ENCODE measurements at regions not wholly inside any gene's neighbourhood (a gene's known extent, or its start where the extent isn't known, plus 50 kb on each side); places are given as distances from the start of the nearest gene placed in this dataset.

DNA sequence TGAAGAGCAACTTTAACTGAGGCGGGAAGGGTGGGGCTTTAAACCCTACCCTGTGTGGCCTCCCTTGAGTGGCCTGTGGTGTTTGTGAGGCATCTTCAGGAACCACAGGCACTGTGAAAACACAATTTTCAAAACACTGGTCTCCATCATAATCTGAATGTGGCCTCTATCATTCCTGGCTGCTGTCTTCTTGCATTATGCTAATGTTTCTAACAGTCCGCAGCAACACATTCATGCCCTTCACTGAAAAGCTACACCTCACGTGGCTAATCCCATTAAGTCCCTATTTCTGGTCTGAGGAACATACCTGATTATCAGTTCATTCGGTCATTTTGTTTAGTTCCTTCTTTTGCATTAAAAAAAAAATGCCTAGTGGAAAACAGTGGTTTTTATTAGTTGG is 94.6 kb downstream of the F11 start:
- 78% methylated on average over 4 of the region's 4 CpGs for WGBS
- no peak for ATAC-seq

GRCh38 chr4:186351668-186352194 is 85.7 kb downstream of the F11 start:
- intact Hi-C loops (cut with DNase I) = no loop called here
- 82% methylated on average over 7 of the region's 7 CpGs for WGBS

More for the DNA sequence above, 94.6 kb downstream of the F11 start:
- no peak overlapping the region for H3K27ac ChIP-seq (ENCODE audit: low read length)
- no peak for DNase-seq
- no peak overlapping the region for H3K4me3 ChIP-seq (ENCODE audit: low read length)
- H3K27me3 ChIP-seq (ENCODE audit: control insufficient read depth, insufficient read depth) = no peaks in the 10 kb centered on the region
- intact Hi-C loops (cut with DNase I) = no loop called here
- H3K4me1 ChIP-seq (ENCODE audit: control insufficient read depth, insufficient read depth, low read length) = no peaks in the 10 kb centered on the region
- peaks cover 4% of the 10 kb centered on the region for H3K9me3 ChIP-seq (ENCODE audit: control insufficient read depth, low read length)

DNA sequence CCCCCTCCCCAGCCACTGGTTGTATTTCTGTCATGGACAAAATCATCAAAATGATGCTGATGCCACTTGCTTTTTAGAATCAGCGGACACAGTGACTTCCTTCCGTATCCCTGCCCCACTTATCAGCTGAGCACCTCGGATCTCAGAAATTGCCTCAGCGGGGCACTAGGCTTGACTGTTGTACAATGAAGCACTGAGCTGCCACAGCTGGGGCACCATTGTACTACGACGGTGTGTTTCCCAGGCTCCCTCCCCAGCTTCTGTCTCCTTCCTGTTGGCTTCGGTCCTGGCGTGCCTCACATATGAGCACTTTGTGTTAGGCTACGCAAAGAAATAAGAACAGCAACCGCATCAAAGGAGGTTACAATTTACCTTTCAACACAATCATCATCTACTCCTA is 82.4 kb downstream of the F11 start:
- 79% methylated on average over 10 of the region's 10 CpGs for WGBS
- no peaks in the 10 kb centered on the region for H3K9me3 ChIP-seq (ENCODE audit: control insufficient read depth, low read length)
- no peaks in the 10 kb centered on the region for H3K27me3 ChIP-seq (ENCODE audit: control insufficient read depth, insufficient read depth)
- no peak overlapping the region for H3K27ac ChIP-seq (ENCODE audit: low read length)
- no peak overlapping the region for H3K4me3 ChIP-seq (ENCODE audit: low read length)
- H3K4me1 ChIP-seq (ENCODE audit: control insufficient read depth, insufficient read depth, low read length) = no peaks in the 10 kb centered on the region
- ATAC-seq (no peak), DNase-seq (no peak)
- intact Hi-C loops (cut with DNase I) = no loop called here

More at GRCh38 chr4:186351668-186352194, 85.7 kb downstream of the F11 start:
- ATAC-seq = no peak
- no peaks in the 10 kb centered on the region for H3K27me3 ChIP-seq (ENCODE audit: control insufficient read depth, insufficient read depth)
- no peak for DNase-seq
- no peak overlapping the region for H3K27ac ChIP-seq (ENCODE audit: low read length)
- H3K4me1 ChIP-seq (ENCODE audit: control insufficient read depth, insufficient read depth, low read length) = no peaks in the 10 kb centered on the region
- H3K4me3 ChIP-seq (ENCODE audit: low read length) = no peak overlapping the region
- no peaks in the 10 kb centered on the region for H3K9me3 ChIP-seq (ENCODE audit: control insufficient read depth, low read length)

- DNase-seq (no peak), ATAC-seq (no peak)
- Histone ChIP-seq H3K27ac (ENCODE audit: low read length) (no peak overlapping the region), H3K4me1 (ENCODE audit: control insufficient read depth, insufficient read depth, low read length) (no peaks in the 10 kb centered on the region), H3K9me3 (ENCODE audit: control insufficient read depth, low read length) (no peaks in the 10 kb centered on the region), H3K27me3 (ENCODE audit: control insufficient read depth, insufficient read depth) (no peaks in the 10 kb centered on the region), H3K4me3 (ENCODE audit: low read length) (no peak overlapping the region)
- intact Hi-C loops (cut with DNase I) = no loop called here
- 62% methylated on average over 12 of the region's 12 CpGs for WGBS
These were observed 81.8 kb downstream of the F11 start for GRCh38 chr4:186347743-186348142.

- Histone ChIP-seq H3K4me3 (ENCODE audit: low read length) (no peak overlapping the region), H3K27ac (ENCODE audit: low read length) (no peak overlapping the region), H3K4me1 (ENCODE audit: control insufficient read depth, insufficient read depth, low read length) (no peaks in the 10 kb centered on the region), H3K27me3 (ENCODE audit: control insufficient read depth, insufficient read depth) (no peaks in the 10 kb centered on the region), H3K9me3 (ENCODE audit: control insufficient read depth, low read length) (no peaks in the 10 kb centered on the region)
- intact Hi-C loops (cut with DNase I) = no loop called here
- WGBS = 48% methylated on average over 3 of the region's 3 CpGs
- ATAC-seq (no peak), DNase-seq (no peak)
These were observed 79.2 kb downstream of the F11 start for GRCh38 chr4:186345184-186345583.

GRCh38 chr4:186342582-186342981 is 76.6 kb downstream of the F11 start:
- Histone ChIP-seq H3K4me3 (ENCODE audit: low read length) (no peak overlapping the region), H3K4me1 (ENCODE audit: control insufficient read depth, insufficient read depth, low read length) (no peaks in the 10 kb centered on the region), H3K27ac (ENCODE audit: low read length) (no peak overlapping the region), H3K9me3 (ENCODE audit: control insufficient read depth, low read length) (no peaks in the 10 kb centered on the region), H3K27me3 (ENCODE audit: control insufficient read depth, insufficient read depth) (no peaks in the 10 kb centered on the region)
- ATAC-seq (no peak), DNase-seq (no peak)
- 87% methylated on average over 5 of the region's 5 CpGs for WGBS
- intact Hi-C loops (cut with DNase I) = no loop called here

GRCh38 chr4:186341655-186342054 is 75.7 kb downstream of the F11 start:
- Histone ChIP-seq H3K4me1 (ENCODE audit: control insufficient read depth, insufficient read depth, low read length) (no peaks in the 10 kb centered on the region), H3K4me3 (ENCODE audit: low read length) (no peak overlapping the region), H3K9me3 (ENCODE audit: control insufficient read depth, low read length) (no peaks in the 10 kb centered on the region), H3K27me3 (ENCODE audit: control insufficient read depth, insufficient read depth) (no peaks in the 10 kb centered on the region), H3K27ac (ENCODE audit: low read length) (no peak overlapping the region)
- 89% methylated on average over 5 of the region's 5 CpGs for WGBS
- no peak for DNase-seq
- no peak for ATAC-seq
- intact Hi-C loops (cut with DNase I) = no loop called here

Measured in right cardiac atrium (tissue), 5 donors.